Spleen (tissue), 11 donors: ENCODE measurements at regions not wholly inside any gene's neighbourhood (a gene's known extent, or its start where the extent isn't known, plus 50 kb on each side); places are given as distances from the start of the nearest gene placed in this dataset.

Source experiments
- DNase-seq: peaks from one replicate; pipeline ENCODE4 v3.0.0-alpha.2; 2020
- H3K27ac ChIP-seq, 8 donors: fragments of 200-600 bp; sonication (generic) in 7 of 8; 1 replicate in 4 of 8; 2 replicates in 4 of 8; pipeline versions ENCODE4 v1.5.0 to v1.8.0; 2016 to 2021; ENCODE audit warnings: inconsistent platforms in 4 of 8, mild to moderate bottlenecking in 4 of 8, moderate library complexity in 1 of 8
- H3K27me3 ChIP-seq, 7 donors: fragments of 200-600 bp; sonication (generic) in 6 of 7; replicated peaks in 1 of 7; 1 replicate in 4 of 7; 2 replicates in 3 of 7; pipeline versions ENCODE4 v1.5.0 to v1.8.0; 2016 to 2021; ENCODE audit warnings: inconsistent platforms in 3 of 7, mild to moderate bottlenecking in 1 of 7
- H3K36me3 ChIP-seq, 6 donors: fragments of 200-600 bp; sonication (generic) in 5 of 6; 1 replicate in 4 of 6; 2 replicates in 2 of 6; pipeline versions ENCODE4 v1.5.0 to v1.8.0; 2016 to 2021; ENCODE audit warnings: inconsistent platforms in 2 of 6
- H3K4me1 ChIP-seq, 6 donors: fragments of 200-600 bp; sonication (generic) in 5 of 6; 1 replicate in 3 of 6; 2 replicates in 3 of 6; pipeline versions ENCODE4 v1.5.0 to v1.8.0; 2016 to 2021; ENCODE audit warnings: inconsistent platforms in 3 of 6
- H3K4me3 ChIP-seq, 8 donors: fragments of 200-600 bp; sonication (generic) in 7 of 8; 1 replicate in 4 of 8; 2 replicates in 4 of 8; pipeline versions ENCODE4 v1.5.0 to v1.8.0; 2016 to 2021; ENCODE audit warnings: inconsistent platforms in 4 of 8, mild to moderate bottlenecking in 4 of 8, moderate library complexity in 2 of 8
- H3K9me3 ChIP-seq, 8 donors: fragments of 200-600 bp; sonication (generic) in 7 of 8; 1 replicate in 4 of 8; 2 replicates in 4 of 8; pipeline versions ENCODE4 v1.5.0 to v1.8.0; 2016 to 2021; ENCODE audit warnings: inconsistent platforms in 4 of 8
- CTCF ChIP-seq, 11 experiments: fragments of 200-600 bp in 7 of 11; fragments of 450-650 bp in 4 of 11; sonication (generic) in 4 of 11; IDR thresholded peaks in 8 of 11; conservative IDR thresholded peaks in 3 of 11; 1 replicate in 7 of 11; 2 replicates in 4 of 11; pipeline versions ENCODE4 v1.4.0 to v1.8.0; 2016 to 2021; ENCODE audit warnings: antibody characterized with exemption in 11 of 11, inconsistent platforms in 4 of 11, mild to moderate bottlenecking in 1 of 11
- POLR2A ChIP-seq, 3 donors: fragments of 450-650 bp; IDR thresholded peaks; one replicate each; pipeline ENCODE4 v1.5.1; 2017; ENCODE audit warnings: antibody characterized with exemption in 3 of 3, mild to moderate bottlenecking in 1 of 3
- POLR2AphosphoS5 ChIP-seq, 3 donors: sonication (generic); formaldehyde crosslinking; IDR thresholded peaks; one replicate each; pipeline ENCODE4 v1.5.1; 2017; ENCODE audit warnings: antibody characterized with exemption in 3 of 3
- WGBS, 5 donors: extraction: QIAGEN DNeasy Blood & Tissue Kit in 3 of 5; methylation state at CpG; one replicate each; pipeline versions ENCODE4 v1.1.5 to v1.1.7; 2013 to 2018; 5-methylcytosine and 5-hydroxymethylcytosine counted together
- intact Hi-C: fragments of 100-400 bp; cut with DNase I; formaldehyde crosslinking; loops from one replicate; pipeline ENCODE4 v1.15.0; 2023; ENCODE audit warnings: low total_unique reads
- donor health status: healthy with polysubstance abuse.
- donor health status: DM: no; HTN: no; CAD: no; lungs with moderate emphysema.
- donor health status: DM: no; HTN: no; CAD: no.
- donor health status: Bipolar disorder and iron deficiency.
- donor health status: healthy.
- donor health status: DM: no; HTN: no; CAD: no.
- donor health status: DM: yes; HTN: yes; CAD: no.

- no peak overlapping the region for H3K4me3 ChIP-seq
- no peak for DNase-seq
- H3K36me3 ChIP-seq: no peaks in the 10 kb centered on the region
- no peaks in the 10 kb centered on the region for H3K4me1 ChIP-seq
- H3K27me3 ChIP-seq: no peaks in the 10 kb centered on the region
- TF ChIP-seq POLR2AphosphoS5 (IDR thresholded peaks at IDR 0.05) (no peak), CTCF (IDR thresholded peaks at IDR 0.05 in 8 of 11, conservative IDR thresholded peaks at IDR 0.05 in 3 of 11) (no peak)
- 81 to 96% (median 87%) methylated on average over 3 of the region's 3 CpGs for WGBS, 5 donors
- intact Hi-C loops: no loop called here
- H3K9me3 ChIP-seq: no peaks in the 10 kb centered on the region
- H3K27ac ChIP-seq: no peak overlapping the region
Observed at GRCh38 chr3:144463911-144464310, 492.3 kb downstream of the DIPK2A start.

- Histone ChIP-seq H3K9me3 (no peaks in the 10 kb centered on the region), H3K27me3 (no peaks in the 10 kb centered on the region), H3K36me3 (no peaks in the 10 kb centered on the region), H3K4me3 (no peak overlapping the region), H3K4me1 (no peaks in the 10 kb centered on the region), H3K27ac (no peak overlapping the region)
- intact Hi-C loops: no loop called here
- WGBS, 5 donors: 55 to 83% (median 58%) methylated on average over 1 of the region's 1 CpG
- TF ChIP-seq CTCF (IDR thresholded peaks at IDR 0.05 in 8 of 11, conservative IDR thresholded peaks at IDR 0.05 in 3 of 11): no peak
- no peak for DNase-seq
Observed at GRCh38 chr3:144466114-144466513, 494.5 kb downstream of the DIPK2A start.

- no peaks in the 10 kb centered on the region for H3K9me3 ChIP-seq
- TF ChIP-seq POLR2AphosphoS5 (IDR thresholded peaks at IDR 0.05): no peak
- no peak for TF ChIP-seq POLR2A (IDR thresholded peaks at IDR 0.05)
- TF ChIP-seq CTCF (IDR thresholded peaks at IDR 0.05 in 8 of 11, conservative IDR thresholded peaks at IDR 0.05 in 3 of 11): no peak
- H3K4me3 ChIP-seq: no peak overlapping the region
- no peaks in the 10 kb centered on the region for H3K4me1 ChIP-seq
- H3K36me3 ChIP-seq: no peaks in the 10 kb centered on the region
- DNase-seq: no peak
- WGBS, 5 donors: 55 to 87% (median 82%) methylated on average over 2 of the region's 2 CpGs
- H3K27ac ChIP-seq: no peak overlapping the region
- intact Hi-C loops: no loop called here
- H3K27me3 ChIP-seq: no peaks in the 10 kb centered on the region
Observed at GRCh38 chr3:144466540-144466939, 494.9 kb downstream of the DIPK2A start.

GRCh38 chr3:144470666-144471065, 499.0 kb downstream of the DIPK2A start:
- no peak overlapping the region for H3K27ac ChIP-seq
- no peaks in the 10 kb centered on the region for H3K27me3 ChIP-seq
- H3K4me3 ChIP-seq: no peak overlapping the region
- WGBS, 5 donors: 90 to 98% (median 95%) methylated on average over 2 of the region's 2 CpGs
- no peaks in the 10 kb centered on the region for H3K36me3 ChIP-seq
- no peak for DNase-seq
- H3K9me3 ChIP-seq: no peaks in the 10 kb centered on the region
- intact Hi-C loops: no loop called here
- TF ChIP-seq CTCF (IDR thresholded peaks at IDR 0.05 in 8 of 11, conservative IDR thresholded peaks at IDR 0.05 in 3 of 11): no peak
- TF ChIP-seq POLR2A (IDR thresholded peaks at IDR 0.05): no peak
- TF ChIP-seq POLR2AphosphoS5 (IDR thresholded peaks at IDR 0.05): no peak
- H3K4me1 ChIP-seq: no peaks in the 10 kb centered on the region
